ENCODE measurements at regions not wholly inside any gene's neighbourhood (a gene's known extent, or its start where the extent isn't known, plus 50 kb on each side); places are given as distances from the start of the nearest gene placed in this dataset.

- Histone ChIP-seq H3K9me3 (no peaks in the 10 kb centered on the region), H3K4me3 (no peak overlapping the region), H3K36me3 (no peaks in the 10 kb centered on the region), H3K27ac (no peak overlapping the region), H3K27me3 (no peaks in the 10 kb centered on the region), H3K4me1 (no peaks in the 10 kb centered on the region)
- no peak for DNase-seq
- TF ChIP-seq CTCF (IDR thresholded peaks at IDR 0.05) (no peak), POLR2A (IDR thresholded peaks at IDR 0.05) (no peak)
- intact Hi-C loops (cut with DNase I), result no loop called here
- WGBS, 4 donors, result 52 to 68% (median 58%) methylated on average over 5 of the region's 5 CpGs
- ATAC-seq, result no peak
These were observed 893.5 kb upstream of the KLHL29 start for GRCh38 chr2:22491442-22491841.

GRCh38 chr2:22494156-22494555 is 890.8 kb upstream of the KLHL29 start:
- Histone ChIP-seq H3K27me3 (no peaks in the 10 kb centered on the region), H3K36me3 (no peaks in the 10 kb centered on the region), H3K4me1 (peaks cover 0 to 6% (median 0%) of the 10 kb centered on the region in 12 donors), H3K27ac (no peak overlapping the region), H3K9me3 (no peaks in the 10 kb centered on the region), H3K4me3 (no peak overlapping the region)
- DNase-seq, result no peak
- no peak for ATAC-seq
- TF ChIP-seq POLR2A (IDR thresholded peaks at IDR 0.05) (no peak), CTCF (IDR thresholded peaks at IDR 0.05) (no peak)
- WGBS, 4 donors, result 59 to 64% (median 61%) methylated on average over 3 of the region's 3 CpGs
- intact Hi-C loops (cut with DNase I), result no loop called here

GRCh38 chr2:22497064-22497463 is 887.9 kb upstream of the KLHL29 start:
- H3K4me3 ChIP-seq, result no peak overlapping the region
- intact Hi-C loops (cut with DNase I), result no loop called here
- no peaks in the 10 kb centered on the region for H3K27me3 ChIP-seq
- H3K36me3 ChIP-seq, result no peaks in the 10 kb centered on the region
- 61 to 74% (median 64%) methylated on average over 1 of the region's 1 CpG for WGBS, 4 donors
- DNase-seq (no peak), ATAC-seq (no peak)
- H3K27ac ChIP-seq, result no peak overlapping the region
- TF ChIP-seq POLR2A (IDR thresholded peaks at IDR 0.05) (no peak), CTCF (IDR thresholded peaks at IDR 0.05) (no peak)
- no peaks in the 10 kb centered on the region for H3K9me3 ChIP-seq
- peaks cover 0 to 18% (median 0%) of the 10 kb centered on the region in 12 donors for H3K4me1 ChIP-seq

- Histone ChIP-seq H3K9me3 (no peaks in the 10 kb centered on the region), H3K4me3 (no peak overlapping the region), H3K27me3 (no peaks in the 10 kb centered on the region), H3K4me1 (peaks cover 0 to 18% (median 0%) of the 10 kb centered on the region in 12 donors), H3K27ac (no peak overlapping the region), H3K36me3 (no peaks in the 10 kb centered on the region)
- intact Hi-C loops (cut with DNase I), result no loop called here
- no peak for TF ChIP-seq CTCF (IDR thresholded peaks at IDR 0.05)
- TF ChIP-seq POLR2A (IDR thresholded peaks at IDR 0.05), result no peak
- DNase-seq, result no peak
- WGBS, 4 donors, result 78 to 85% (median 82%) methylated on average over 3 of the region's 3 CpGs
- no peak for ATAC-seq
These were observed 887.2 kb upstream of the KLHL29 start for GRCh38 chr2:22497789-22498188.

Data from heart left ventricle (tissue), 16 donors.